HG03342 (cell line): ENCODE measurements at regions not wholly inside any gene's neighbourhood (a gene's known extent, or its start where the extent isn't known, plus 50 kb on each side); places are given as distances from the start of the nearest gene placed in this dataset.

Experiments used
- ATAC-seq: cut with Tn5 transposase; IDR thresholded peaks from one replicate; pipeline ENCODE4 v1.9.1; 2021; ENCODE audit warnings: mild to moderate bottlenecking, moderate library complexity; ENCODE audit not compliant: unreplicated experiment

DNA sequence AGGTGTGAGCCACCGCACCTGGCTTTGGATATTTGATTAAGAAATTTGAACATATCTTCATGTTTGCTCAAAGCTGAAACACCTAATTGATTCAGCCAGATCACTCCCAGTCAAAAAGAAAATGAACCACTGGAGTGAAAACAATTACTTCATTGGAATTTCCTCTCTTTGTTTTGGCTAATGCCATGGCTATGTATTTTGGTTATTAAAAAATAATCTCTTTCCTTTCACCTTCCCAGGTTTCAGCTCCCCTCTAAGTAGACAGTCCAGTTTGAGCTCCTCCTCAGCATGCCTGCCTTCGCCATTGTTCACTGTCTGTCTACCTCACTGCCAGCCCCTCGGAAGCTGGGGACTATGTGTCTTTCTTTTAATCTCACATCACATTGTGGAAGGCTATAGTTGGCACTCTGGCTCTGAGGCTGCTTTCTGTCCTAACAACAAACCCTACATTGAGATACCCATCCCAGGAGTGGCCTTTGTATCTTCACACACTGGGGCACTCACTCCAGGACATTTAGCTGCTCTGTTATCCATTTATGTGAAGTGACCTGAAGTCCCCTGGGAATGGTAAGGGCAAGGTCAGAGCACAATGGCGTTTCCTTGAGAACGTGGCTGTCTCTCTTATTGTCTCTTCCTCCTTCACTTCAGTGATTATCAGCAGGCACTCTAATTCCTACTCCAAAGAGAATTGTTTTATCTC lies 764.0 kb upstream of the CITED2 start:
- no peak for ATAC-seq

DNA sequence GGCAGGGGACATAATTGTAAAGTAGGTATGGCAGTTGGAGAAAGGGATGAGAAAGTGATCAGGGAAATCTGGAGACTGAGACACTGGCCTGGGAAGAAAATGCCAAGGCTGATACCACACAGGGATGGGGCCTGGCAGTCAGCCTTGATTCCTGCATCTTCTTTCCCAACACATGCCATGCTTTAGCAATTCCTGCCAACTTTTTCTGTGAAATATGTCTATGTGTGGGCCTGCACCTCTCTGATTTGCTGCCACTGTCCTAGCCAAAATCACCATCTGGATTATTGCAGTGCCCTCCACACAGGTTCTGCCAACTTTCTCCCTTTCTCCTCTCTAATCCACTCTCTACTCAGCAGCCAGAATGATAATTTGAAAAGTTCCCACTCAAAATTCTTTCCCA lies 759.8 kb upstream of the CITED2 start:
- no peak for ATAC-seq

DNA sequence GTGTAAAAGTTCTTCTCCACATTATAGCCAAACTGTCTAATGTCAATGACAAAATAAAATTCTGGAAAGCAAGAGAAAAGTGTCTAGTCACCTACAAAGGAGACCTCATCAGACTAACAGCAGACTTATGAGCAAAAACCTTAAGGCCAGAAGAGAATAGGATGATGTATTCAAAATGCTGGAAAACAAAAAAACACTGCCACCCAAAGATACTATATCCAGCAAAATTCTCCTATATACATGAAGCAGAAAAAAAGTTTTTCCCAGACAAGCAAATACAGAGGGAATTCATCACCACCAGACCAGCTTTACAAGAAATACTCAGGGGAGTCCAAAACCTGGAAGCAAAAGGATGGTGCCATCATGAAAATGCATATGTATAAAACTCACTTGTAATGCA lies 755.6 kb upstream of the CITED2 start:
- no peak for ATAC-seq

DNA sequence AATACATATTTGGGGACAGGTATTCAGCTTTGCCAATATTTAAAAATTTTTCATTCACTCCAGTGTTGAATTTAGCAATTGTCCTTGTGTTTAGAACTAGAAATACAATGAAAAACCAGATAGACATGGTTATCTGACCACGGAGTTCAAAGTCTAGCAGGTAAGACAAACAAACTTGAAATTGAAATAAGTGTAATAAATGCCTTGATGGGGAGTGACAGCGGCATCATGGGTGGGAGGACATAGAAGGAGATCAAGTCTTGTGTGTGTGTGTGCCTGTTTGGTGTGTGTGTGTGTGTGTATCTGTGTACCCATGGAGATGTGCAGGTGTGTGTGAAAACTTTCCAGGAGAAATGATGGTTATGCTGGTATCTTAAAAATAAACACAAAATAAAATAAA lies 750.0 kb upstream of the CITED2 start:
- ATAC-seq: no peak

DNA sequence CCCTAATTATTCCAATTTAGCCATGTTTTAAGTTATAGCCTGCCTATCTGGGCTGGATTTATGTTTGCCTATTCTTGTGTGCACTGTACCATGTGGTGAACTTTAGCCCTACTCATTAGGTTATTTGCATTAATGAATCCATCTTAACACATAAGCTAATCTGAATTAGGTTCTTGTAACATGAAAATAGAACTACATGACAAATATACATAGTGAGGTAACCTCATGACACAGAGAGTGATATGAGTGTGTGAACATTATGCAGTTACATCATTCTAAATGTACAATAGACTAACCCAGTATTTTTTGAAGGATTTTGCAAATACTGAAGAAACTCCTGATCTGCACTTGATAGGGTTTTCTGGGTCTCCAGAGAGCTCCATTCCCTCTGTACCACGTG lies 733.7 kb upstream of the CITED2 start:
- no peak for ATAC-seq

DNA sequence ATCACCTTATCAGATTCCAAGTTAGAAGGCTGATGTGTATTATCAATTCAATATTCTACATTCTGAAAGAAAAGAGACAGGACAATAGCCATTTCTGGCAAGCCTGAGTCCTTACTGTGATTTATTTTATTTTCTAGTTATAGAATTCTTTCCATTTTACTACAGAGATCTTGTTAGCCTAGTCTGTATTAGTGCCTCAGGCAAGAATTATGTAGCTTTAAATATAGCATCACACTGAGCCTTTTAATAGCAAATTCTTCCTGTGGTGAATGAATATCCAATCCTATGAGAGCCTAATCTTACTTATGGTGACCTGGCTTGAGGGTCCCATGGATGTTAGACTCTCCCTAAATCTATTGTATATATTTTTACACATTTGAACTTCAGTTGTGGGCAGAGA lies 732.8 kb upstream of the CITED2 start:
- ATAC-seq: no peak

DNA sequence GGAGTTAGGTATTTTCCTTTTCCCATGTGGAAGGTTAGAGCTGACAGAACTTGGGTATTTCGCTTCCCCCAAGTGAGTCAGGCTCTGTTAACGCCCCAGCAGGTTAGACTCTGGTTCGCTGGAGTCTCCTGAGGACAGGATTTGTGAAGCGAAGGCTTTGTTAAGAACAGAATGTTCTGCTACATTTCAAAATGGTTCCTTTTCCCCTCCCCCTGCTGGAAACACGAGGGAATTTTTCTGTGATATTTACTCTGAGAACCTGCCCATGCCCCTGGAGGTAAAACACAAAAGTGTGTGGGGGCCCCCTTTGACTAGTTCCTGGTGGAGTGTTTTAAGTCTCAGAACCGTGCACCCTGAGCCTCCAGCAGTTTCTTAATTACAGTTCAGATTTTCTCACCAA lies 731.4 kb upstream of the CITED2 start:
- ATAC-seq: no peak

DNA sequence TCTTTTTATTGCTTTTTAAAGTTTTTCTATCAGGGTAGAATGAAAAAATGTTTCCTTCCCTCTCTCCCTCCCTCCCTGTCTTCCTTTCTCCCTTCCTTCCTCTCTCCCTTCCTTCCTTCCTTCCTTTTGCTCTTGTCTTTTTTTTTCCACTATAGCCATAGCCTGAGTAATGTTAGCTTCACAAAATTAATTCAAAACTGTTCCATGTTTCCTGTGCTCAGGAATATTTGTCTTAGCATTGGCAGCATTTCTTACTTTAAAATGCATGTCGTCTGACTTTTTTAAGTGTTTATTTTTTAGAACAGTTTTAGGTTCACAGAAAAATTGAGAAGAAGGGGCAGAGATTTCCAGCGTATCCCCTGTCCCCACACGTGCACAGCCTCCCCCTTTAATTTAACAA lies 730.8 kb upstream of the CITED2 start:
- ATAC-seq: no peak

DNA sequence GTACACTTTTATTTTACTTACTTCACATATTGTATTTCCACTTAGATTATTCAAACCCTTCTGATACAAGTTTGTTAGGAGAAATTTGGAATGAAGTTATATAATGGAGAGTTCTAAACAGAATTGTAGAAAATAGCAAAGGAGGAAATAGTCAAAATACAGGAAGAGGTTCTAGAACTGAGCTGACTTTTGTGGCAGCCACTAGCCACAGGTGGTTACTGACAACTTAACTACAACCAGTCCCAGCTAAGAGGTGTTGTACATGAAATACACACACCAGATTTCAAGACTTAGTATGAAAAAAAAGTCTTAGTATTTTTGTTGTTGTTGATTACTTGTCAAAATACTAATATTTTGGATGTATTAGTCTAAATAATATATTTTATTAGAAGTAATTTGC lies 727.4 kb upstream of the CITED2 start:
- ATAC-seq: no peak

DNA sequence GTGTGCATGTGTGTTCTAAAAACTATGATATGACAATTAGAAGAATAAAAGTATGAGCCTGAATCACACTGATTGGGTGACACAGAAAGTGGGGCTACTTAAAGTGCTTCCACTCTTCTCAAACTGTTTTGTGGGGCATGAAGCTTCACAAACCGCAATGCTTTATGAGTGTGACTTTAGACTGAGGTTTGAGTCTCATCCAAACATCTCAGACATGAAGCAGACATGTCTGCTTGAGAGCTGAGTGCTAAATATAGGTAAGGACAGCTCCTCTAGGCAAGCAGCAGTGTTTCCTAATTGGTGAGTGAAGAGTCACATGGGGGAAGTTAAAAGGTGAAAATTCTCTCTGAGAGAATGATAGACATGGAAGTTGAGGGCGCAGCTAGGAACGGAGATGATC lies 726.9 kb upstream of the CITED2 start:
- ATAC-seq: no peak

DNA sequence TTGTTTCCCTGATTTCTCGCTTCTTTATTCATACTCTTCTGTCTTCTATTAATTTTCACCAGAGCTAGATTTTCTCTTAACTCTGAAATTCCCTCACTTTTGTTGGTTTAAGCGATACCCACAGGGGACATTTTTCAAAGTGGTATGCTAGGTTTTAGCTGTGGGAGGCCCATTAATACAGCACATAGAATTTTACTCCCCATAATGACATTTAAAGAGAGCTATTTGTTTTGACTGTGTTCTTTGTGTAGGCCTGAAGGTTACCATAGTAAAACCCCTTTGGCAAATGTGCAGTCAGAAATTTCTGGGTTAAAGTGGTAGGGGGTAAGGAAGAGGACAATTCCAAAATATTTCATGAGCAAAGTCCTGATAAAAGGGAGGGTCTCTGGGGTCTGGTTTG lies 721.1 kb upstream of the CITED2 start:
- no peak for ATAC-seq

DNA sequence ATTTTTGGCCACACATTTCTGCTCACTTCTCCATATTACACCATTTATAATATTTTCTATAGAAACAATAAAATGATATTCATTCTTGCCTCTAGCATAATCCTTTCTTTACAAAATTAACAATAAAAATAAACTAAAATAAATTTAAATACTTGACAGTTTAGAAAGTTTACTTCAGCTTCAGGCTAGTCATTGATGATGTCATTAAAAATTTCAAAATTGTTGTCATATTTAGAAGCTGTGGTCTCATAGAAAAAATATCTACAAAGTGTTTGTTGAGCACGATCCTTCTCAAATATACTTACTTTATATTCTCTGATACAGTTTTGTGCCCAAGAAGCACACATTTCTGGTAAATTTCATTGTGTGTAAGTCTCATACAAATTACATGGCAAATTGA lies 717.4 kb upstream of the CITED2 start:
- no peak for ATAC-seq

DNA sequence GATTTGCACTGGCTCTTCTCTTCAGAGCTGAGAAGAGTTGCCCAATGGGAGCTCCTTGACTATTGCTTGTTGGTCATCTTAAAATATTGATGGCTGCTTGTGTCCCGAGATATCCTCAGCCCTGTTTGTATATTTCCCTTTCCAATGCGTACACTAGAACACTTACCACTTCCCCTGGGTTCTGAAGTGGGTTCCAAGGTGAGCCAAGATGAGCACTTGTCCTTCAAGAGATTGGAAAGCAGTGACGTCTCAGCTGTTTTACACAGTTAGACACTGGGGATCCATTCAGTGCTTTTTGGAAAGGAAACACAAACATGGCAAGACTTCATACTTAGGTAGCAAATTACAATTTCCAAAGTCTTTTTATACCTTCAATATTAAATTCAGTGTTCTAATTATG lies 716.4 kb upstream of the CITED2 start:
- no peak for ATAC-seq

DNA sequence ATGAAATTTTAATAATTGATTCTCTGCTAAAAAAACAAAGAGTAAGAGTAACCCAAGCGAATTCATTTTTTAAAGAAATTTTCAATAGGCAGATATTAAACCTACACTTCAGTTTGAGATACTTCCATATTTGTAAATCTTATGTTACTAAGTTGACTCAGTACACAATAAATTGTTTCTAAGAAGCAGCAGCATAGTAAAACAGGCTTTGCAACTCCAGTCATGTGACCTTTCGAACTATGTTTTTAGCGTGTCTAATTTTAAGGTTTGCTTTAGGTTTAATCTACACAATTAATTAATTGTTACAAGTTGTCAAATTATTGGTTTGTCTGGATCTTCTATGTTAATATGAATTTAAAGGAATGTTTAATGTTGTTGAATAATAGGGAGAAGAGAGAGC lies 708.9 kb upstream of the CITED2 start:
- ATAC-seq: no peak

DNA sequence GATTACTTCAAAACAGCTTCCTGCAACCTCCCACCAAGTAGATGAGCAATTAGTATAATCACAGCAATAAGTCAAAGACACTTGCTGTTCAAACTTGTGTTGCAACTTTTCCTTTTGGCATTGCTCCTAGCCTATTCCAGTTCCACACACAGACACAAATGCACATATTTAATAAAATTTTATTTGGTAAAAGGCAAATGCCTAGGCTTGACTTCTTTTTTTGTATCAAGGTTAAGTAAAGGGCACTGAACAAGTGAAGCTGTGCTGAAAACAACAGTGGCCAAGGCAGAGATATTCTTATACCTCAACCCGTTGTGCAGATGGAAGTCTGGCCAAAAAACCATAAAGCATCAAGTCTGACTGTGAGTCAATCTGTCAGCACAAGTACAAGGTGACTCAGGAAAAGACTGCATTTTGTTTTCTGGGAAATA lies 708.4 kb upstream of the CITED2 start:
- no peak for ATAC-seq

DNA sequence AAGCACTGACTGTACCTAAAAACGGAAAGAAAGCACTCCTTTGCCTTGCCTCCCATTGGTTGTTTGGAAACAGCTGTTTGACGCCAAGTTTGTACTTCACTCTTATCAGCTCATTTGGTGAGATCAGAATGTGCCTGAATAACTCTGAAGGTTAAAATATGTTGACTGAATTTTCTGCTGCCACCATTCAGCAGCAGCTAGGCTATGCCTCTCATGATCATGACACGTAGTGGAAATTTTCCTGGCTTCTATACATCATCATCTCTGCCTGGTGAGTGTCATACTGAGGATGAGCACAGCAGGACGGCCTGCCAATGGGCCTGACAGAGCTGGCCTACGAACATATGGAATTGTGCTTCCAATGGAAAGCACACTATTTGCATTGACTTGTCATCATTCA lies 704.9 kb upstream of the CITED2 start:
- no peak for ATAC-seq

DNA sequence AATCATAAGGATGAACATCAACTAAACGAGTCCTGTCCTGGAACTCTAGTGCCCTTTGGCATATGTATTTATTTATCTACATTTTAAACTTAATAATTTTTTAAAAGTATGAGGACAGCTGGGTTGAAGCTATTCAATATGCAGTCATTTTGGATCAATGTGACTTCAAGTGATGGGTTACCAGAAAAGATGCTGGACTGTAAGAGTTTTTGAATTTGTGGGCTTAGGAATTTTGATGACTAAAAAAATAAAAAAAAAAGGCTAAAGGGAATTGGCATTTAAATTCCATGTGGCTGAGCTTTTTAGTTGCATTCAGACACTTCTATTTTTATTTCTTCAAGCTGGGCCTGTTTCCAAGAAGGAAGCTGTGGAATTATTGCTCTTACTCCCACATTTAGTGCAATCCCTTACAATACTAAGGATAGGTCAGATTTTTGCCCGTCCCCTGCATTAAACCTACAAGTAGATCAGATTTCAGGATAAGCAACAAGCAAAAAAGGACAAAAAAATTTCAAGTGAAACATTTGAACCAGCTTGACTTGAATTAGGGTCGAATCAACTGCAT lies 704.2 kb upstream of the CITED2 start:
- no peak for ATAC-seq

DNA sequence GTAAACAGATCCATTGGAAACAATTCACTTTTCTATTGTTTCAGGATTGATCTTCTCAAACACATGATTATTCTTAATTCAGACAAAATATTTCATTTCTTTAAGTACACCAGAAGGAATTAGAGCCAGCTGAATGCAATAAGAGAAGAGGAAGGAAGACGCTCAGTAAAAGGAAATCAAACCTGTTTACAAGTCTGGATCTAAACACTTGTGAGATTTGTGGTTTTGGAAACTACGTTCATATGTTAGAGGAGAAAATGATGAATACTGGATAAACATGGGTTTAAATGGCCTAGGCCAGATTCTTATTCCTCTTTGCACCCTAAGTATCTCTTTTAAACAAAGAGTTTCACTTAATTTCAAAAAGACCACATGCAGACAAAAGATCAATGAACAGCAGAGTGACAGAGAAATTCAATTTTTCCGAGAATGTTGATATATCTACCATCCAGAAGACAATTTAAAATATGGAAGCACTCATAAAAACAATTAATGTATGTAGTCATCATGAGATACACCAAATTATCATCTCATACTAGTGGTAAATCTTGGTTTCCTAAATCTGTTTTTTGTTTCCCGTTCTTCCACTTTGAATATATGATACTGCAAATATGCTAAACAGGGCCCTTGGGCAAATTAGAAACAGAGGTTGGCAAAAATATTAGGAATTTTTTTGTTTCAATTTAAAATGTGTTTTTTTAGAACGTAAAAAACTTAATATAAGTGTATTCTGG lies 703.5 kb upstream of the CITED2 start:
- ATAC-seq: no peak

DNA sequence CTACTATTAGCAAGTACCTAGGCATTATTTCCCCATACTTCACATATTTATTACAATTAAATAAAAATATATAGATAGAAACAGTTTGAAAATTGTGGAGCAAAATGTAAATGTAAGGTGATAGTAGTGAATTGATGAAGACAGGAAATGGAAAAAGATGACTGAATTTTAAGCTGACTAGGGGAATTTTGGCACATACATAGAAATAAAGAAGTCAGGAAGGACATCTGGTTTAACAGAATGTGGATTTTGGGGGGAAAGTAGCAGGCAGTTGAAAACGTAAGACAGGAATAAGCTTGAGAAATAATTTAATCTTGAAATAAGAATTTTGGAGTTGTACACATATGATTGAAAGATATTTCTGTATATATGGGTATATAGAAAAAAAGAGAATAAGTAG lies 701.7 kb upstream of the CITED2 start:
- no peak for ATAC-seq

DNA sequence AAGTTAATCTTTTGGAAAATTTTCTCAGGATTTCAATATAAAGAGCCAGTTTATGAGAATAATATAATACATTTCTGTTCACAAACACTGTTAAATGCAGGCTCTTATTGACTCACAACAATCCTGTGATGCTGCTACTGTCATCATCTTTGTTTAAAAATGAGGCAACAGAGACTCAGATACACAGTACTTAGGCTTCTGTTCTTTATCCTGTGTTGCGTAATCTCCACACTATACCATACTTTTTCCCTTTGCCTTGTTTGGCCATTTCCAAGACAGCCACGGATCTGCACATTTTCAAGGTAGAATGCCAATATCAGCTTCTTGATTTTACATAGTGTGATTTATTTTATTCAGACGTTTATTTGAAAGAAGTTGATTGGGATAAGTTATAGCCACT lies 699.0 kb upstream of the CITED2 start:
- ATAC-seq: no peak

DNA sequence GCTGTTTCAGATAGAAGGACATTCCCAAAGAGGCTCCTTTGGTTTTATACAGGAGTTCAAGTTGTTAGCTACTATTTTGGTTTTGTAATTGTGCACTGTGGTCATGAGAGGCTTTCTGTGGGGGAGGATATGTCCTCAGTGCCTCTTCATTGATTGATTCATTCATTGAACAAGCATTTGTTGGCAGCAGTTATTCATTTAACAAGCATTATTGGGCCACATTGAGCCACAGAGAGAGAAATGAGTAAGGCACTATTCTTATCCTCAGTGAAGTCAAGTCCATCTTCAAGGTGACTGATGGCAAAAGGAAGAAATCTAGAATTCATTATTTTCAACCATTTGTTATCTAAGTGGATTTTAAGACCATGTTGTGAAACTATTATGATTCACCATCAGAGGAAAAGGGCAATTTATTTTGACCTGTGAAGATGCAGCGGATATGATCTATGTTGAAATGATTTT lies 697.2 kb upstream of the CITED2 start:
- no peak for ATAC-seq

DNA sequence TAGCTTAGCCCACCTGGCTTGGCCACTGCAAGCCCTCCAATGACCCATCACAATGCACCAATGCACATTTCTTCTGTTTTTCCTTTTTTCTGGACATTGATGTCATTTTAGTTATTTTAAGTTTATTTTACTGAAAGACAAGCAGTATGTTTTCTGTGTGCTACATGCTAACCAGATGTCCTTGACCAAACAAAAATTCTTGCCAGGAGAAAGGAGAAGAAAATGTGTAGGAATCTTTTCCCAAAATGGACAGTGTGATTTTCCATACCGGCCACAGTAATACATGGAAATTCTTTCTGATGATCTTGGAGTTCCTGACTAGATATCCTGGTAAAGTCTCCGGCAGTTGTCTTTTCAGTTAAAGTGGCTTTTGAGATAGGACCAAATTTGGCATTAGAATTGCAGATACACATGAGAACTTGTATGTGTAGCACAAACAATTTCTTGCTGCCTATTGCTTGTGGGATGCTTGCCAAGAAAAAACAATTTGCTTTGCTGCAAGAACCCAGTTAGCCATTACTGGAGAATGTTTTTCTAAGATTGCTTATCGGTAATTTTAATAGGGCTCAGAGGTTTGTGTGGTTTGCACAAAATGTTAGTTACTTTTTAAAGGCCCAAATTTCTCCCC lies 696.5 kb upstream of the CITED2 start:
- no peak for ATAC-seq
